ENCODE measurements at regions not wholly inside any gene's neighbourhood (a gene's known extent, or its start where the extent isn't known, plus 50 kb on each side); places are given as distances from the start of the nearest gene placed in this dataset.

GRCh38 chr7:136143271-136143670 is 166.1 kb upstream of the MTPN start:
- ATAC-seq, result no peak
- DNase-seq, result no peak

DNA sequence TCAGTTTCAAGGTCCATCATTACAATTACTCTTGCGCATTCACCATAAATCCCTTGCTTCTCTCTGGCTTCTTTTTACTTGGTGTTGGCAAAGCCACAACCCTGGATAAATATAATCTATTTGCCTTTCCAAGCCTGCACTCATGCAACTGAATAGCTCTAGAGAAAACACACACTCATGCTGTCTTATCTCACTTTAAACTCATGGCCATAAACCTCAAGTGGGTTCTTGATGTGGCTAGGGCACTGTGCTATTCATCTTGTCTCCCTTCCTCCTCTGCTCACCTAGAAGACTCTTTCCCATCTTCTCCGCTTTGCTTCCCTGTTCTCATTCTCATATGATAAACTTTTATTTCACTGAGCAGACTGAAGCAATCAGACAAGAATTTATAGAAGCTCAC is 165.4 kb upstream of the MTPN start:
- ATAC-seq (no peak), DNase-seq (no peak)
- no peaks in the 10 kb centered on the region for H3K36me3 ChIP-seq
- H3K4me3 ChIP-seq, result no peak overlapping the region
- H3K27ac ChIP-seq, result no peak overlapping the region
- in situ Hi-C loops (cut with MboI; ENCODE audit: low sequenced_read_pairs in 4 of 4), result no loop called here
- no peaks in the 10 kb centered on the region for H3K4me1 ChIP-seq
- intact Hi-C loops (cut with DNase I; ENCODE audit: low total_unique reads), result no loop called here
- H3K9me3 ChIP-seq, result no peaks in the 10 kb centered on the region
- no peak for TF ChIP-seq CTCF (IDR thresholded peaks at IDR 0.05 in 4 of 5, conservative IDR thresholded peaks at IDR 0.05 in 1 of 5)
- no peak for TF ChIP-seq POLR2A (IDR thresholded peaks at IDR 0.05)
- no peaks in the 10 kb centered on the region for H3K27me3 ChIP-seq

More at GRCh38 chr7:136143271-136143670, 166.1 kb upstream of the MTPN start:
- Histone ChIP-seq H3K9me3 (no peaks in the 10 kb centered on the region), H3K27me3 (no peaks in the 10 kb centered on the region), H3K4me3 (no peak overlapping the region), H3K4me1 (no peaks in the 10 kb centered on the region), H3K36me3 (no peaks in the 10 kb centered on the region), H3K27ac (no peak overlapping the region)
- TF ChIP-seq POLR2A (IDR thresholded peaks at IDR 0.05) (no peak), CTCF (IDR thresholded peaks at IDR 0.05 in 4 of 5, conservative IDR thresholded peaks at IDR 0.05 in 1 of 5) (no peak)
- in situ Hi-C loops (cut with MboI; ENCODE audit: low sequenced_read_pairs in 4 of 4), result no loop called here
- intact Hi-C loops (cut with DNase I; ENCODE audit: low total_unique reads), result no loop called here

DNA sequence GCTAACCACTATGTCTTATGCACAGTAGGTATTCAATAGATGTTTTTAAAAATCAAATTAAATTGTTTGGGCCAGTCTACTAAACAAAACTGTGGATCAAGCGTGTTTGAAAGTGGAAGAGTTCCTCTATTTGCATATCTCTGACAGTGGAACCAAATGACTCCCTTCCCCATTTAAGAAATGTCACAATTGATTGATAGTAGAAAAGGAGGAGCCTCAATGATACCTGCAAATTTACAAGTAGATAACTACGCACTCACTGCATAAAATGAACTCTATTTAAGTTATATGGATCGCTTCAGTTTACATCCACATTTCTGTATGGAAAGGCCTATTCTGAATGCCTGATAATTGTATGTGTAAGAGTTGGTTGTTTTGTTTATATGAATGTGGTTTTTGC is 163.3 kb upstream of the MTPN start:
- Histone ChIP-seq H3K27me3 (no peaks in the 10 kb centered on the region), H3K27ac (no peak overlapping the region), H3K4me1 (no peaks in the 10 kb centered on the region), H3K9me3 (no peaks in the 10 kb centered on the region), H3K4me3 (no peak overlapping the region), H3K36me3 (no peaks in the 10 kb centered on the region)
- in situ Hi-C loops (cut with MboI; ENCODE audit: low sequenced_read_pairs in 4 of 4), result no loop called here
- intact Hi-C loops (cut with DNase I; ENCODE audit: low total_unique reads), result no loop called here
- TF ChIP-seq CTCF (IDR thresholded peaks at IDR 0.05 in 4 of 5, conservative IDR thresholded peaks at IDR 0.05 in 1 of 5) (no peak), POLR2A (IDR thresholded peaks at IDR 0.05) (no peak)
- DNase-seq, result no peak
- ATAC-seq, result no peak

GRCh38 chr7:136139417-136139816 is 162.3 kb upstream of the MTPN start:
- H3K4me3 ChIP-seq, result no peak overlapping the region
- no peak overlapping the region for H3K27ac ChIP-seq
- no peaks in the 10 kb centered on the region for H3K9me3 ChIP-seq
- DNase-seq (no peak), ATAC-seq (no peak)
- H3K36me3 ChIP-seq, result no peaks in the 10 kb centered on the region
- no peaks in the 10 kb centered on the region for H3K4me1 ChIP-seq
- intact Hi-C loops (cut with DNase I; ENCODE audit: low total_unique reads) (no loop called here), in situ Hi-C loops (cut with MboI; ENCODE audit: low sequenced_read_pairs in 4 of 4) (no loop called here)
- no peaks in the 10 kb centered on the region for H3K27me3 ChIP-seq
- TF ChIP-seq POLR2A (IDR thresholded peaks at IDR 0.05), result no peak
- TF ChIP-seq CTCF (IDR thresholded peaks at IDR 0.05 in 4 of 5, conservative IDR thresholded peaks at IDR 0.05 in 1 of 5), result no peak

DNA sequence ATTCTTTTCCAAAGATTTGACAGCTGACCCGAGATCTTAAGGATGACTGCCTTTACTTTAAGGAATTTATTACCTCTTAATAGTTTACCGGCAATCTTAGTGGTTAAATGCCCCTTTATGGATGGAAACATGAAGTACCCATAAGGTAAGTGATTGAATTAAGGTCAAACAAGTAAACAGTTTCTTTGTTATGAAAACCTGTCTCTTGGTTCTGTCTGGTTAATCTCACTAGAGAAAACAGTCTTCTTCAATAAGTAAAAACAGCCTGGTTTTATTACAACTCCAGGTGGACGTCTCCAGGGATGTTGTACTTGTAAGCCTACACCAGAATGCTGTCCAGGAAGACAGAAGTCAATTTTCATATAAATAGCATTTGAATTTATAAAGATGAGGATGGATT is 161.8 kb upstream of the MTPN start:
- H3K36me3 ChIP-seq, result no peaks in the 10 kb centered on the region
- ATAC-seq, result no peak
- no peak for TF ChIP-seq CTCF (IDR thresholded peaks at IDR 0.05 in 4 of 5, conservative IDR thresholded peaks at IDR 0.05 in 1 of 5)
- TF ChIP-seq POLR2A (IDR thresholded peaks at IDR 0.05), result no peak
- no peak overlapping the region for H3K4me3 ChIP-seq
- H3K4me1 ChIP-seq, result no peaks in the 10 kb centered on the region
- H3K9me3 ChIP-seq, result no peaks in the 10 kb centered on the region
- intact Hi-C loops (cut with DNase I; ENCODE audit: low total_unique reads), result no loop called here
- H3K27me3 ChIP-seq, result no peaks in the 10 kb centered on the region
- no peak overlapping the region for H3K27ac ChIP-seq
- in situ Hi-C loops (cut with MboI; ENCODE audit: low sequenced_read_pairs in 4 of 4), result no loop called here
- no peak for DNase-seq

All from gastrocnemius medialis (tissue), 4 donors.